Stimulated activated CD4-positive, alpha-beta T cell treated with anti-CD3 and anti-CD28 coated beads, TNF-alpha, amount 100 ng/mL, for 24 hours (primary cell): ENCODE measurements at regions not wholly inside any gene's neighbourhood (a gene's known extent, or its start where the extent isn't known, plus 50 kb on each side); places are given as distances from the start of the nearest gene placed in this dataset.

ENCODE experiments used
- DNase-seq, 3 experiments: peaks; one replicate each; pipeline ENCODE4 v3.0.0-alpha.2; 2020; ENCODE audit warnings: low read depth in 3 of 3

DNA sequence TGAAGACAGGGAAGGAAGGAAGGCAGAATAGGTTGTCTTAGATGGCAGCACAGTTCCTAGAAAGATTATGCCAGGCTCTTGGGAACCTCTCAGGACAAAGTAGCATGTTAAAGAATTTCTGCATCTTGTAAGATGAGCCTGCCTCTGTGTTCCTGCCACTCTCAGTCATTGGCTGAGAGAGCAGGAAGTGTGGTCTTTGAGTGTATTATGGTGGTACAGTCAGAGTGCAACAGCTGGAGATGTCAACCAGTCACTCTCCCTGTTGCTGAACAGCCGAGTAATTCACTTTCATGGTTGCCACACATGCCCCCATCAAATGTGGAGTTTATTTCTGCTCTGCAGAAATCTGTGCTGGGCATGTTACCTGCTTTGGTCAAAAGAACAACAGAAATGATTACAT, 659.6 kb upstream of the RIOK2 start:
- DNase-seq = no peak

DNA sequence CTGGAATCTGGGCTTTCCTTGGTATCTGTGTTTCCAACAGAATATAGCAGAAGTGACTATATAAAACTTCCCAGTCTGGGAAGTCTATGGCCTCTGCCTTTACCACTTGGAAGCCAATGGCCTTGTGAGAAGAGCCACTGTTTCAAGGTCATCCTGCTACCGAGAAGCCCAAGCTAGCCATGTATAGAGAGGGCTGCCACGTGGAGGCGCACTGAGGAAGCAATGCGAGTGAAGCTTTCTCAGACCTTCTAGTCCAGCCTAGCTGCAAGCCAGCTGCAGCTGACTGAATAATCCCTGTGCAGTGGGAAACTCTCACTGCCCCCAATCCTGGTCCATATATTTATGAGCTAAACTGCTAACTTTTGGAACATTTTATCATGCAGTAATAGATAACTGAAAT, 661.8 kb upstream of the RIOK2 start:
- DNase-seq = no peak

DNA sequence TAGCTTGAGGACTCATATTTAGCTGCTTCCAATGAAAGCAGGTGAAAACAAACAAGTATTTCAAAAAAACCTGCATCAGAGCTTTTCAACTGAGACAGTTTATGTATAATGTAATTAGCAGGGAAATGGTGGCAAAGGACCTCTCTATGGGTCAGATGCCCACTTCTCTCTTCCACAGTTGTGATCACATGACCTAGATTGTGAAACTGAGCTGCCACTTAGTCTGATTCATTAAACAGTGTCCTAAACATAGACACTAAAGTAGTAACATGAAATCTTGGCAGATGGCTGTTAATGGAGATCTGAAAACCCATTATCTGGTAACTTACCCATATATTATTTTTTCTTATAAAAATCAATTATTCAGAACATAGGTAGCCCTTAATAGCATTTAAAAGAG, 663.6 kb upstream of the RIOK2 start:
- no peak for DNase-seq

DNA sequence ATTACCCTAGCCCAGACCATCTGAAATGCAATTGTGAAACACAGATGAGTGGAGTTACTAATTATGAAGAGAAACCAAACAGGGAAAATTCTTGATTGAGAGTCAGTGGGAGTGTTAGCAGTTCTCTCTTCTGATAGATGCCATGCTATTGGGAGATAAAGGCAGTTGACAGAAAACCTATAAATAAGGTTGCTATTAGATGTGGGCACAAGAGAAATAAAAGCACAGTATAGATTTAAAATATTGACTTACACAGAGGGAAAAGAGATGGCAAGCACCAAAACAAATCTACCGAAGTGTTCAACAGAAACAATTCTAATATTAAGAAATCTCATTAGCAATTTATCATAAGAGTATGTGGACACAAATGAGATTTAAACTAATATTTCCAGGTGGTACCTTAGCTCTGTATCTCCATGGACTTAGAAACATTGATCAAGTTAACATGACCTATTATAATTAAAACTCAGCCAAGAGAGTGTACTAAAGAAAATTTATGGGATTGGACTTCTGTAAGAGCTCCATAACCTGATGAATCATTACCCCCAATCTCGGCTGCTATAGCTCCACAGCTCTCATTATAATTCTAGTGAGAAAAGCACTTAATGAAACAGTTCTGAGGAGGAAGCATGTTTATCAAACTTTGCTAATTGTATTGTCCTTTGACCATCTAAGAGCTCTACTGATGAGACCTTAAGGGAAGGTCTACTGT, 665.0 kb upstream of the RIOK2 start:
- no peak for DNase-seq

DNA sequence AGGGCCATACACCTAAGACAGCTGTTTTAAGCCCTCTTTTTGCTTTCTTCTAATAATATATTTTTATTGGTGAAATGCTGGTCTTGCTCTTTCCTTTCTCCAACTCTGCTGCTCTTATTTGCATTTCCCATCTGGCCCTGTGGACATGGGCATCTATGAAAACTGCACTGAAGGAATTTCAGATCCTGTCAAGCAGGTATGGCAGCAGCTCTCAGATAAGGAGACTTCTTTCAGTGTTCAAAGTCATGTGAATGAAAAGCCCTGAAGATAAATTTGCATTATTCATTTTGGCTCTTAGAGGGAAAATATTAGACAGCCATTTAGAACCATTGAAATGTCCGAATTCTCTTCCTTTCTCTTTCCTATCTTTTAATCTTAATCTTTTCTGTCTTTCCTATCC, 668.0 kb upstream of the RIOK2 start:
- DNase-seq = no peak

DNA sequence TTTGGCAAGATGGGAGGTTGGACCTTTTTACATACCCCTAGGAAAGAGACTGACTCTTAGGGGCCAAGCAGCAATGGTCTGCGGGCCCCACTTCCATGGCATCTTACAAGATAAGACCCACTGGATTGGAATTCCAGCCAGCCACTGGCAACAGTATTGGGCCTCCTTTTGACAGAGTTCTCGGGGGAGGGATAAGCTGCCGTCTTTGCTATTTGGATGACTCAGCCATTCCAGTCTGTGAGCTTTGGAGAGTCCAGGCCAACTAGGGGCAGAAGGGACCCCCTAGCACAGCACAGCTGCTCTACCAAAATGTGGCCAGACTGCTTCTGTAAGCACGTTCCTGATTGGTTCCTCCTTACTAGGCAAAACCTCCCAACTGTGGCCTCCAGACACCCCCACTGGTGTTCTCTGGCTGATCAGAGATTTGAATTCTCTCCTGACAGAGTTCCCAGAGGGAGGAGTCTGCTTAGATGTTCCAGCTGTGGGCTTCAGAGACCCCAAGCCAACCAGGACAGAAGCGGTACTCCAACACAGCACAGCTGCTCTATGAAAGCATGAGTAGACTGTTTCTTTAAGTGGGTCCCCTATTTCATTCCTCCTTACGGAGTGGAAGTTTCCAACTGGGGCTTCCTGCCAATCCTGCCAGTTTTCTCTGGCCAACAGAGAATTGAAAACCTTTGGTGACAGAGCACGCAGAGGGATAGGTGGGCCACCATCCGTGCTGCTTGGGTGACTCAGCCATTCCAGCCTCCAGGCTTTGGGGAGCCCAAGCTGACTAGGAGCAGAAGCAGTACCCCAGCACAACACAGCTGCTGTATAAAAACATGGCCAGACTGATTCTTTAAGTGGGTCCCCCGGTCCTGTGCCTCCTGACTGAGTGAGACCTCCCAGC, 672.1 kb upstream of the RIOK2 start:
- DNase-seq = no peak

DNA sequence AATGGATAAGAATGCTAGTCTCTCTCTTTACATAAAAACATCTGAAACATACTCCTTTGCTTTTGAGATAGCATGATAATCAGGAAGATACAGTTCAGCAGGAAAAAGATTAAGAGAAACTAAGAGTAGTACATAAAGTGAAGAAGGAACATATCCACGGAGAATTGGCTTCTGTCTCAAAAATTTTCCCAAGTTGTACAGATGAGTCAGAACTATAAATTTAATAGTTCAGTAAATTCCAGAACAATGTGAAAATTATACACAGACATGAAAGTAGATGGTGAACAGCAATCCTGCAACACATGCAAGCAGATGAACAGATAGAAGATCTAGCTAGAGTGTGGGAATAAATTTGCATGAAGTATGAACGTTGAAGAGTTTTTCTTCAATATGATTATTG, 691.4 kb upstream of the RIOK2 start:
- no peak for DNase-seq

DNA sequence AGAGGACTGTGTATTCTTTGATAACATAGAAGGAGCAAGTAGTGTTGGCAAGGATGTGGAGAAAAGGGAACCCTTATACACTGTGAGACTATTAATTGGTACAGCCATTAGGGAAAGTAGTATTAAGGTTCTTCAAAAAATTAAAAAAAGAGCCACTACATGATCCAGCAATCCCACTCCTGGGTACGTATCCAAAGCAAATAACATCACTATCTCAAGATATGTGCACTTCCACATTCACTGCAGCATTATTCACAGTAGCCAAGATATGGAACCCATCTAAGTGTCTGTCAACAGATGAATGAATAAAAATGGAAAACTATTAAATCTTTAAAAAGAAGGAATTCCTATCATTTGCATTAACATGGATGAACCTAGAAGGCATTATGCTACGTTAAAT, 693.2 kb upstream of the RIOK2 start:
- no peak for DNase-seq

DNA sequence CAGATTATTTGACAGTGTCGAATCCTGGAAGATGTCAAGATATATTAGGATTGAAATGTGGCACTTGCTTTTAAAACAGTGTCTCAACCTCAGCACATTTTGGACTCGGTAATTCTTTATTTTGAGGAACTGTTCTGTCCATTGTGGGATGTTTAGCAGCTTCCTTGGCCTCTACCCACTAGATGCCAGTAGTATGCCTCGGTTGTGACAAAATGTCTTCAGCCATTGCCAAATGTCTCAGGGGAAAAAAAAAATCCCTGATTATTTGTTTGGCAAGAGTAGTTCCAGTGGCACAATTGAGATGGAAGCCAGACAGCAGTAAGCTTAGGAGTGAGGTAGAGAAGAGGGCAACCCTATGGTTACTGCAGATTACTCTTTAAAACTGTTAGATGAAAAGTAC, 694.5 kb upstream of the RIOK2 start:
- DNase-seq = no peak

DNA sequence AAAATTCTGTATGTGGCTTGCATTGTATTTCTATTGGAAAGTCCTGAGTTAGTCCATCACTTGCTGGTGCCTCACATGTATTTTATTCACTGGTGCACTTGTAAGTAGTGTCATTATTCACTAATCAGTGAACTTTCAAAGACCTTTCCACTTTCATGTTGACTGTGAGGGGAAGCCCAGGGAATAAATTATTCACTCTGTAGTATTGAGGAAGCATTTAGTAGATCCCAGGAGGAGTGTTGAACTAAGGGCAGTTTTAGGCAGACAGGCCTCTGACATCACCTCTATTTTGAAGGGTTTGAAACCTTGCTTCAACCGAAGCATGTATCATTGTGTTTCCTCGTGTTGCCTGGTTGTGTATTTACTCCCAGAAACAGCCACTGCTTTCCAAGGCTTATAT, 705.4 kb upstream of the RIOK2 start:
- DNase-seq = no peak

DNA sequence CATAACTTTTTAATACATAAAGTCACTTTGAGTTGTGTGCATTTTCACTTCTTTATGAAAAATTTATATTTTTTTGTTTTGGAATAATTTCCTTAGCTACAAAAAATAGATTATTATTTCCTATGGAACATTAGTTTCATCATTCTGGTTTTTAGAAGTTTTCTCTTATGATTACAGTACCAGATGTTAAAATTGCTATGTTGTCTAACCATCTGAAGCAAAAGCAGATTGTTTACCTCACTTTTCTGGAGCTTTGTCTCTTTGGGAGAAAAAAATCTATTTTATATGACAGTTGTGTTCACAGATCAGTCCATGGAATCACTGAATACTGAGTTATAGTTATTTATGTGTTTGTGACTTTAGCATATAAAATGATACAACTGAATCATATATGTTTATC, 708.9 kb upstream of the RIOK2 start:
- DNase-seq = no peak

DNA sequence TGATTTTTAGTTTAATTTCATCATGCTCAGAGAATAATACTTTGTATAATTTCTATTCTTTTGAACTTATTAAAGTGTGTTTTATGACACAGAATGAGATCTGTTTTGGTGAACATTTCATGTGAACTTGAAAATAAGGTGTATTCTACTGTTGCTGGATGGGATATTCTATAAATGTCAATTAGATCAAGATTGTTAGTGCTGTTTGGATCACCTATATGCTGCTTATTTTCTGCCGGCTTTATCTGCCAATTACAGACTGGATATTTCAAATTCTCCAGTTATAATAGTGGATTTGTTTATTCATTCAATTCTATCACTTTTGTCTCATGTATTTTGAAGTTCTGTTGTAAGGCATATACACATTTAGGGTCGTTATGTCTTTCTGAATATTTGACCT, 720.7 kb upstream of the RIOK2 start:
- DNase-seq = no peak

DNA sequence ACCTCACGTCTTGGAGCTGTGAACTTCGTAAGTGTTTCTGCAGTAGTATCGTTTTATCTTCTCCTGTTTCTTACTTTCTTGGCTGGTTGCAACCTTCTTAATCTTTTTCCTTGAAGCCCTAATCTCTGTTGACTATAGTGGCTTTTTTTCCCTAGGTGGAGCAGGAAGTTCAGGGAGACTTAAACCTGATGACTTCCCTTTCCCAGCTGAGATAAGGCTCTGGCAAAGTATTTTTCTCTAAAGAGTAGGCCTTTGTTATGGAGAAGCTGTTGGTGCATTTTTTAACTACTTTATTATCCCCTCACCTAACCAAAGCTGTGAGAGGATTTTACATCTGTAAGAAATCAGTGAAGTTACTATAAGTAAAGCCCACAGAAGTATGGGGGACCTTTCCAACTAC, 723.1 kb upstream of the RIOK2 start:
- no peak for DNase-seq

DNA sequence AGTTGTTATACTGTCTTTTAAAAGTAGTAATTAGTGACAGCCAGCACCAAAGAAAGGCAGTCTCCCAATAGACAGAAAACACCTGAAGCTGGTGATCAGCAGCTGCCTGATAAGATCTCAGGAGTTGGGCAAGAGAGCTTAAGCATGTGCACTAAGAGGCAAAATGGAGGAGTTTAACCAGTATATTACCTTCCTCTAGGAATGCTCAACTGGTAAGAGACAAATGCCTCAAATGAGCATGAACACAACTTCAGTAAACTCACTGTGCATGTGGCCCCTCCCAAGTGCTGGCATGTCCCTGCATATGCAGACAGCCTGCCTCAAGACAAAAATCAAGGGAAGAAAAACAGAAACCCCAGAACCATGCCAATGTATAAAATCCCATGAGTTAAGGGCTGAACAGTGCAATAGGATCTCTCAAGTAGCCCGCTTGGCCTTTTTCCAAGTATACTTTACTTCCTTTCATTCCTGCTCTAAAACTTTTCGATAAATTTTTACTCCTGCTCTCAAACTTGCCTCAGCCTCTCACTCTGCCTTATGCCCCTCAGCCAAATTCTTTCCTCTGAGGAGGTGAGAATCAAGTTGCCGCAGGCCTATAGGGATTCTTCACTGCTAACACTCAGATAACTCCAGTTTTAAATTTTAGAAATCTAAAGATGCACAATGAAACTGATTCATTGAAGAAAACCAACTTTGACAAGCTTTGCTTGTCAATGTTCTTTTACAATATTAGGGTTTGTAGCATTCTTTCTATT, 724.8 kb upstream of the RIOK2 start:
- DNase-seq = no peak

DNA sequence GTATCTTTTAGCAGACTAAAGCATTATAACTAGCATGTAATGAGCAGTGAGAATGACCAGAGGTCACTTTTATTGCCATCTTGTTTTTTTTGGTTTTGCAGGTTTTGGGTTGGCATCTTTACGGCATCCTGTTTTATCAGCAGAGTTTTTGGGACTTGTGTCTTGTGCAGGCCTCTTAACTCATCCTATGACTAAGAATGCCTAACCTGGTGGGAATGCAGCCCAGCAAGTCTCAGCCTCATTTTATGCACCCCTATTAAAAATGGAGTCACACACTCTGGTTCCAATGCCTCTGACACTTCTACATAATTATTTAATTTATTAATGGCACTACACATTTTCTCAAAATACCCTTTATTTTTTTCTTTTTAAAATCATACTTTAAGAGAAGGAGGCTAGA, 726.5 kb upstream of the RIOK2 start:
- DNase-seq = no peak

DNA sequence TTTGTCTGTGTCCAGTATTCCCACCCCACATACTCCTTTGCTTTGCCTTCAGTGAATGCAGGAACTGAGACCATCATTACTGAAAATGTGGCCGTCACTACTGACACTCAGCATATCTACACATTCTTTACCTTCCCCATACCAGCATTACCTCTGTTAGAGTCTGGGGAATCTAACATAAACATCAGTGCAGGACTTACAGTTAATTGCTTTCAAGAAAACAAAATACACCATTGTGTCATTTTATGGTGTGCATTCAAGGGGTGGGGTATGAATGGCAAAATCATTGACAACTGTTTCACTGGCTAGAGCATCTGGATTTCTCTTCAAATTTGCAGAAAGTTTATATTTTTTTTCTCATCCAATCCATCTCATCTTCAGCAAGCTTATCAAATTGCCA, 731.4 kb upstream of the RIOK2 start:
- no peak for DNase-seq

DNA sequence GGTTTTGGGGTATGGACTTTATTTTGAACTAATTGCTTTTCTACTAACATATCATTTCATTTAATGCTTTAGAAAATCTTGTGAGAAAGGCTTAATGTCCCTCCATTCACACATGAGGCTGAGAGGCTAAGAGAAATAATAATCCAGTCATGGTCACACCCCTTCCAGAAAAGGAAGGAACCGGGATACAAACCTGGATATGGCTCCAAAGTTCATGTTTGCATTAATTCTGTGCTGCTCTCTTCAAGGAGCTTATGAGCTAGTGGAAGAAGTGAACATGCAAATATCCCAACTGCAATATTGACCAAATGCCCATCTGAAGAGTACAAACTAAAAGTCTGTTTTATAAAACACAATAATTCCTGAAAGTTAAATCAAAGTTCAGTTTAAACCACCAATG, 732.1 kb upstream of the RIOK2 start:
- no peak for DNase-seq

DNA sequence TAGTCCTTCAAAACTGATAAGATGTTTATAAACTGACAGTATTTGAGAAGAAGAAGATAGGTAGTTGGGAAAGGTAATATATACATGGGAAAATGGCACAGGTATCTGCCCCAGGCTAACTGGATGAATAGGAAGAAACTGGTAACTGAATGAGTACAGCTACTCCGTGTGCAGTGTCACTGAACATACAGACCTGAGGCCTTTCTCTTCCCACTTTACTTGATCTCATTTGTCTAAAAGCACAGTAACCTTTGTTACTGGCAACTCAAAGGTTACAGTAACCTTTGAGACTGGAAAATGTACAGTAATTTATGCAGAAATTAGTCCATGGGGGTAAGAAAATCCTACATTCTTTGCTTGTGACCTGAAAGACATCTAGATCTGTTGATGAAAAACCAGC, 735.0 kb upstream of the RIOK2 start:
- DNase-seq = no peak

DNA sequence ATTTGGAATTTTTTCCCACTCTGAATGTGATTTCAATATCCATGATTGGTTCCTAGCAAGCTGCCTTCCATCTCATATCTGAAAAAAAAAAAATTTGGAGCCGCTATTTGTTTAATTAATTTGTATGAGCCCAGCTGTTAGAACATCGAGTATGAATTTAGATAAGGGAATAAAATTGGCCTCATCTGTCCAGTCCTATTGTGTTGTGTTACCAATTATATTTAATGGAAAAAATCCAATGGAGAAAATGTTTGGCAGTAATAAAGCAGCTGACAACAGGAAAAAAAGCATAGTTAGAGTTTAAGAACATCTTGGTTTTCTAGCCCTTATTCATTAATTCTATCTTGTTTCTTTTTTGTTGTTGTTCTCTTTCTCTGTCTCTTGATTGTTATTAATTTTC, 735.6 kb upstream of the RIOK2 start:
- DNase-seq = no peak

DNA sequence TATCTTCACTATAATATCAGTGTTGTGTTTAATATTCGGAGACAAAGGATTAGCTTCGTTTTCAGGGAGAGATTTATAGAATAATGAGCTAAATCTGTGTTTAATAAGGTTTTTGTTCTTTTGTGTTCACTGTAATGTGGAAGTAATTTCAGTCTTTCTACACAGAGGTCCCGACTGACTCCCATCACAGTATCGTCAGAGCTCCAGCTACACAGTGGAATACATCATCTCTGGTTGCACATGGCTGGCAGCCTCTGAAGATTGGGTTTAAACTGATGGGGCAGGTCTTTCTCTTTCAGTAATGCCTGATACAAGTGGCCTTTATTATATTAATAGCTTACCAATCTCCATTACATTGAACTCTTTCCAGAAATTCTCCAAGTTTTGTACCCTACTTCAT, 736.7 kb upstream of the RIOK2 start:
- no peak for DNase-seq

DNA sequence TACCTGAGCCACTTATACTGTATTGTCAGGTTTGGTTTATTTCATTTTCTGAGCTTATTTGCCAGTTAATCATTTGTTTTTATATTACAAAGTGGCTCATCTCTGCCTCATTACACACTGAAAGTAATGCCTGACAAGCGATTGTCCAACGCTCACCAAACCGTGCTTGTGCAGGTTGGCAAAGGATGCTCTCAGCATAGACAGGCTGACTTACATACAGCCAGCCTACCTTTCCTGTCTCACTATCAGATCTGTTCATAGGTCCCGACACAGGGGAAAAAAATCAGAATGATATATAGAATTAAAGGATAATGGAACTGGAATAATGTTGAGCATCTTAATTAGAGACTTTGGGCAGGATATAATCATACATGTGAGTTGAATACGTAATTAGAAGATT, 739.7 kb upstream of the RIOK2 start:
- DNase-seq = no peak

DNA sequence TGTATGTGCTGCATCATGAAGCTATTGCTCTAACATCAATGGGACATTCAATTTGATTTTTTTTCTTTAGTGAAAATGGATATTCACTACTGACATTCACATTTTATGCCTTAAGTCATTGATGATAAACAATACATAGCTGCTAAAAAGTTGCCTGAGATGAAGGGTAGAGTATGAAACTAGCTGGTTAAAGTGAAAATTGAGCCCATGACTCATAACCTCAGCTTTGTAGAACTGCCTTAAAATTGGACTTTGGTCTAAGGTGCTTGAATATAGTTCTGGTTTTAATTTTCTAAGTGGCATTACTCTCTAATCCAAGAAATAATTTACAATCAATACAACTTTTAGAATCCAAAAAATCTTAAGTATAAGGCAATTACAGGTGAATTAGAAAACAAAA, 740.4 kb upstream of the RIOK2 start:
- no peak for DNase-seq

DNA sequence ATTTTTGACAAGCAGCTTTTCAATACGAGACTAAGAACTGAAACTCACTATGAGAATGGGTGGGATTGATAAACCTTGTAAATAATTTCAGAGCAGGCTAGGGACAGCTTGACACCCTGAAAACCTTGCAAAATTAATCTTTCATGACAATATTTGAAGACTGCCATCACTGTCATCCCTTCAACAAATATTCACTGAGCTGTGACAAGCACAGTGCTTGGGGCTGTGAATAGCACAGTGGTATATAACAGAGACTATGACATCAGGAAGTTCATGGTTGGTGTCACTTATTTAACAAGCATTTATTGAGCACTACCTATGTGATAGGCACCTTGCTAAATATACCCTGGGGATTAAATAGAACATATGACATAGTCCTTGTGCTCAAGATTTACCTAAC, 741.0 kb upstream of the RIOK2 start:
- no peak for DNase-seq
